OCI-LY1 (cell line): ENCODE measurements at regions not wholly inside any gene's neighbourhood (a gene's known extent, or its start where the extent isn't known, plus 50 kb on each side); places are given as distances from the start of the nearest gene placed in this dataset.

Source experiments
- CTCF ChIP-seq: fragments of 200-600 bp; sonication (generic), shearing (Covaris generic); IDR thresholded peaks from 2 replicates; pipeline ENCODE4 v1.5.1; 2017; ENCODE audit warnings: mild to moderate bottlenecking, antibody characterized with exemption, low read length, moderate library complexity, mixed read lengths
- EZH2 ChIP-seq: fragments of 200-600 bp; sonication (generic), shearing (Covaris generic); IDR thresholded peaks from 2 replicates; pipeline ENCODE4 v1.8.0; 2017; ENCODE audit warnings: borderline replicate concordance, mixed run types, mild to moderate bottlenecking, antibody characterized with exemption, low read length, moderate library complexity, mixed read lengths

DNA sequence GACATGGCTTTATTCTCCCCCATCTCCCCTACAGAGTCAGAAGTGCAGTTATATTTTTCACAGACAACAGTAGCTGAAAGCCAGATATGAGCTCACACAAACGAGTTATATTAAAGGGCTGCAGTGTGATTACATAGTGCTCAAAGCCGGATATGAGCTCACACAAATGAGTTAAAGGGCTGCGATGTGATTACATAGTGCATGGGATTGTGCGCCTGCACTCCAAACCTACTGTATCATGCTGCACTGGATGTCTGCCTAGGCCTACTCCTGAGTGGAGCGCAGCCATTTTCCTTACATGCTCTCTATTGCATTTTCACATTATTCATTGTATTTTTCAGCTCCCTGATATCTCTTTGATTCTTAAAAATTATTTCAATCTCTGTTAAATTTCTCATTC lies 414.6 kb upstream of the LARGE1 start:
- TF ChIP-seq CTCF (no peak), EZH2 (no peak)
